ENCODE measurements at regions not wholly inside any gene's neighbourhood (a gene's known extent, or its start where the extent isn't known, plus 50 kb on each side); places are given as distances from the start of the nearest gene placed in this dataset.

GRCh38 chr6:74093361-74093760, 397.4 kb downstream of the CD109 start:
- TF ChIP-seq, protein P1, sequence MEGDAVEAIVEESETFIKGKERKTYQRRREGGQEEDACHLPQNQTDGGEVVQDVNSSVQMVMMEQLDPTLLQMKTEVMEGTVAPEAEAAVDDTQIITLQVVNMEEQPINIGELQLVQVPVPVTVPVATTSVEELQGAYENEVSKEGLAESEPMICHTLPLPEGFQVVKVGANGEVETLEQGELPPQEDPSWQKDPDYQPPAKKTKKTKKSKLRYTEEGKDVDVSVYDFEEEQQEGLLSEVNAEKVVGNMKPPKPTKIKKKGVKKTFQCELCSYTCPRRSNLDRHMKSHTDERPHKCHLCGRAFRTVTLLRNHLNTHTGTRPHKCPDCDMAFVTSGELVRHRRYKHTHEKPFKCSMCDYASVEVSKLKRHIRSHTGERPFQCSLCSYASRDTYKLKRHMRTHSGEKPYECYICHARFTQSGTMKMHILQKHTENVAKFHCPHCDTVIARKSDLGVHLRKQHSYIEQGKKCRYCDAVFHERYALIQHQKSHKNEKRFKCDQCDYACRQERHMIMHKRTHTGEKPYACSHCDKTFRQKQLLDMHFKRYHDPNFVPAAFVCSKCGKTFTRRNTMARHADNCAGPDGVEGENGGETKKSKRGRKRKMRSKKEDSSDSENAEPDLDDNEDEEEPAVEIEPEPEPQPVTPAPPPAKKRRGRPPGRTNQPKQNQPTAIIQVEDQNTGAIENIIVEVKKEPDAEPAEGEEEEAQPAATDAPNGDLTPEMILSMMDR (IDR thresholded peaks at IDR 0.05), result no peak
- TF ChIP-seq EZH2 (IDR thresholded peaks at IDR 0.05; ENCODE audit: borderline replicate concordance, insufficient read depth, low read depth, low read length, poor library complexity, severe bottlenecking), result no peak
